Keratinocyte (primary cell): ENCODE measurements at regions not wholly inside any gene's neighbourhood (a gene's known extent, or its start where the extent isn't known, plus 50 kb on each side); places are given as distances from the start of the nearest gene placed in this dataset.

Experiments used
- CTCF ChIP-seq, 3 experiments: IDR thresholded peaks in 1 of 3; conservative IDR thresholded peaks in 1 of 3; optimal IDR thresholded peaks in 1 of 3; 2 replicates in 2 of 3; 3 replicates in 1 of 3; pipeline versions ENCODE3 to v1.5.1; 2011; ENCODE audit warnings: low read length in 3 of 3, mild to moderate bottlenecking in 3 of 3, moderate library complexity in 2 of 3, control low read depth in 1 of 3, inconsistent platforms in 1 of 3; ENCODE audit not compliant: insufficient read depth in 2 of 3; ENCODE audit errors: extremely low read depth in 1 of 3
- EZH2 ChIP-seq: IDR thresholded peaks from one replicate; pipeline ENCODE4 v1.6.1; 2012; ENCODE audit warnings: inconsistent platforms, mild to moderate bottlenecking, low read length, moderate library complexity

GRCh38 chr5:176166427-176166826 lies 71.8 kb upstream of the SIMC1 start:
- TF ChIP-seq CTCF (optimal IDR thresholded peaks at IDR 0.05 in 1 of 3, IDR thresholded peaks at IDR 0.05 in 1 of 3, conservative IDR thresholded peaks at IDR 0.05 in 1 of 3; ENCODE audit: extremely low read depth in 1 of 3, insufficient read depth in 2 of 3, low read length in 3 of 3) (no peak), EZH2 (no peak)
